ENCODE measurements at regions not wholly inside any gene's neighbourhood (a gene's known extent, or its start where the extent isn't known, plus 50 kb on each side); places are given as distances from the start of the nearest gene placed in this dataset.

DNA sequence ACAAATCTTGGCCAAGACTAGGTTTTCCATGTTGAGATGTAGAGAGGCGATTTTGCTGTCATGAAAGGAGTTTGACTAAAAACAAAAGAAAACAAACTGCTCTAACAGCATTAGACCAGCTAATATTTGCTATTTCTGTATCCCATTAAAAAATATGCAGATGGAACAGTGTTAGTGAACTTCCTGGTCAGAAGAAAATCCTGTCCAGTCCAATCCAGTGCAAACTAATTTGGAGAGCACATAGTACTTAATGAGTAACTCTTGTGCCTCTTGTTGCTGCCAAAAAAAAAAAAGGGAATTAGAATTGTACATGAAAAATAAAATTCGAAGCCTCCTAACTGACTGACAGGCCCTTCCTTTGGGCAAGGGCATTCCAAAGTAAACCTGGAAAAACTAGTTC is 298.8 kb downstream of the ETNK1 start:
- TF ChIP-seq, protein P1, sequence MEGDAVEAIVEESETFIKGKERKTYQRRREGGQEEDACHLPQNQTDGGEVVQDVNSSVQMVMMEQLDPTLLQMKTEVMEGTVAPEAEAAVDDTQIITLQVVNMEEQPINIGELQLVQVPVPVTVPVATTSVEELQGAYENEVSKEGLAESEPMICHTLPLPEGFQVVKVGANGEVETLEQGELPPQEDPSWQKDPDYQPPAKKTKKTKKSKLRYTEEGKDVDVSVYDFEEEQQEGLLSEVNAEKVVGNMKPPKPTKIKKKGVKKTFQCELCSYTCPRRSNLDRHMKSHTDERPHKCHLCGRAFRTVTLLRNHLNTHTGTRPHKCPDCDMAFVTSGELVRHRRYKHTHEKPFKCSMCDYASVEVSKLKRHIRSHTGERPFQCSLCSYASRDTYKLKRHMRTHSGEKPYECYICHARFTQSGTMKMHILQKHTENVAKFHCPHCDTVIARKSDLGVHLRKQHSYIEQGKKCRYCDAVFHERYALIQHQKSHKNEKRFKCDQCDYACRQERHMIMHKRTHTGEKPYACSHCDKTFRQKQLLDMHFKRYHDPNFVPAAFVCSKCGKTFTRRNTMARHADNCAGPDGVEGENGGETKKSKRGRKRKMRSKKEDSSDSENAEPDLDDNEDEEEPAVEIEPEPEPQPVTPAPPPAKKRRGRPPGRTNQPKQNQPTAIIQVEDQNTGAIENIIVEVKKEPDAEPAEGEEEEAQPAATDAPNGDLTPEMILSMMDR (IDR thresholded peaks at IDR 0.05; ENCODE audit: insufficient read depth, low read length, poor library complexity, severe bottlenecking) = no peak
- no peak for TF ChIP-seq EZH2phosphoT487 (conservative IDR thresholded peaks at IDR 0.05; ENCODE audit: low read length)
